SK-N-MC (cell line): ENCODE measurements at regions not wholly inside any gene's neighbourhood (a gene's known extent, or its start where the extent isn't known, plus 50 kb on each side); places are given as distances from the start of the nearest gene placed in this dataset.

Experiments
- EZH2 ChIP-seq: fragments of 200-600 bp; sonication (generic); IDR thresholded peaks from one replicate; pipeline ENCODE4 v1.6.1; 2017; ENCODE audit warnings: antibody characterized with exemption
- FOXP2 ChIP-seq: optimal IDR thresholded peaks from 2 replicates; pipeline ENCODE3; 2011; ENCODE audit warnings: mild to moderate bottlenecking, moderate library complexity; ENCODE audit not compliant: insufficient read depth; ENCODE audit errors: extremely low read length, control extremely low read depth
- POLR2AphosphoS5 ChIP-seq: IDR thresholded peaks from 2 replicates; pipeline ENCODE4 v1.6.1; 2012; ENCODE audit warnings: mild to moderate bottlenecking, low read depth, low read length, borderline replicate concordance

DNA sequence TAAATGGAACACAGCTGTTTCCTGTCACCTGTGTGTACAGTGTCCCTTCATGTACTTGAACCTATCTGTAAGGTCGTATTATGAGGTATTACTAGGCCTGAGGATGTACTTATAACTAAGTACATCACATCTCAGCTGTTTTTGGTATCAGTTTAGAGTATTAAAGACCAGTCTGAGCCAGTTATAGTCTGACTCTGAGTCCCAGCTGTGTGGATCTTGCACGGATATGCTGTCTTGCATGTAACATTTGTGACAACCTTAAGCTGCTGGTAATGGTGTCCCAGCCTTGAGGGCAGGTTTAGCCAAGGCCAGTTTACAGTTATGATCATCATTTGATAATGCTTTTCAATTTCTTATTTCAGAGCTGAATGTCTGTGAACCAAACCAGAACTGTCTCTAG lies 496.3 kb downstream of the SLC4A3 start:
- no peak for TF ChIP-seq POLR2AphosphoS5
- TF ChIP-seq EZH2, result no peak
- no peak for TF ChIP-seq FOXP2
